ENCODE measurements at regions not wholly inside any gene's neighbourhood (a gene's known extent, or its start where the extent isn't known, plus 50 kb on each side); places are given as distances from the start of the nearest gene placed in this dataset.

GRCh38 chr17:69655902-69656301 lies 241.4 kb downstream of the MAP2K6 start:
- no peak for TF ChIP-seq CTCF (IDR thresholded peaks at IDR 0.05; ENCODE audit: extremely low read depth, insufficient read depth, missing control alignments)
- no peak for DNase-seq (ENCODE audit: low spot score)
- in situ Hi-C loops (cut with MboI; ENCODE audit: low pct_unique_long_range_greater_than_20kb, low sequenced_read_pairs, unreplicated experiment): no loop called here

- DNase-seq (ENCODE audit: low spot score): no peak
- in situ Hi-C loops (cut with MboI; ENCODE audit: low pct_unique_long_range_greater_than_20kb, low sequenced_read_pairs, unreplicated experiment): no loop called here
- no peak for TF ChIP-seq CTCF (IDR thresholded peaks at IDR 0.05; ENCODE audit: extremely low read depth, insufficient read depth, missing control alignments)
Observed at GRCh38 chr17:69669441-69670178, 255.1 kb downstream of the MAP2K6 start.

- in situ Hi-C loops (cut with MboI; ENCODE audit: low pct_unique_long_range_greater_than_20kb, low sequenced_read_pairs, unreplicated experiment): no loop called here
- no peak for DNase-seq (ENCODE audit: low spot score)
- no peak for TF ChIP-seq CTCF (IDR thresholded peaks at IDR 0.05; ENCODE audit: extremely low read depth, insufficient read depth, missing control alignments)
Observed at GRCh38 chr17:69672924-69673323, 258.4 kb downstream of the MAP2K6 start.

- DNase-seq (ENCODE audit: low spot score): no peak
- in situ Hi-C loops (cut with MboI; ENCODE audit: low pct_unique_long_range_greater_than_20kb, low sequenced_read_pairs, unreplicated experiment): no loop called here
- no peak for TF ChIP-seq CTCF (IDR thresholded peaks at IDR 0.05; ENCODE audit: extremely low read depth, insufficient read depth, missing control alignments)
Observed at GRCh38 chr17:69677130-69677529, 262.6 kb downstream of the MAP2K6 start.

- no peak for DNase-seq (ENCODE audit: low spot score)
- in situ Hi-C loops (cut with MboI; ENCODE audit: low pct_unique_long_range_greater_than_20kb, low sequenced_read_pairs, unreplicated experiment): no loop called here
- no peak for TF ChIP-seq CTCF (IDR thresholded peaks at IDR 0.05; ENCODE audit: extremely low read depth, insufficient read depth, missing control alignments)
Observed at GRCh38 chr17:69678206-69678605, 263.7 kb downstream of the MAP2K6 start.

- TF ChIP-seq CTCF (IDR thresholded peaks at IDR 0.05; ENCODE audit: extremely low read depth, insufficient read depth, missing control alignments): no peak
- DNase-seq (ENCODE audit: low spot score): no peak
- in situ Hi-C loops (cut with MboI; ENCODE audit: low pct_unique_long_range_greater_than_20kb, low sequenced_read_pairs, unreplicated experiment): no loop called here
Observed at GRCh38 chr17:69679829-69680228, 265.3 kb downstream of the MAP2K6 start.
